GM18502 (cell line): ENCODE measurements at regions not wholly inside any gene's neighbourhood (a gene's known extent, or its start where the extent isn't known, plus 50 kb on each side); places are given as distances from the start of the nearest gene placed in this dataset.

Experiments used
- ATAC-seq: cut with Tn5 transposase; IDR thresholded peaks from one replicate; pipeline ENCODE4 v1.9.1; 2021; ENCODE audit warnings: mild to moderate bottlenecking; ENCODE audit not compliant: unreplicated experiment, poor library complexity

GRCh38 chr18:77439888-77440287, 190.2 kb downstream of the GALR1 start:
- no peak for ATAC-seq

- ATAC-seq, result no peak
These were observed 192.7 kb downstream of the GALR1 start for GRCh38 chr18:77442393-77442792.

- ATAC-seq, result no peak
These were observed 194.7 kb downstream of the GALR1 start for GRCh38 chr18:77444385-77444784.

GRCh38 chr18:77448046-77448445, 198.4 kb downstream of the GALR1 start:
- ATAC-seq, result no peak

- no peak for ATAC-seq
These were observed 205.4 kb downstream of the GALR1 start for GRCh38 chr18:77455004-77455403.

- no peak for ATAC-seq
These were observed 208.0 kb downstream of the GALR1 start for GRCh38 chr18:77457681-77458080.

- no peak for ATAC-seq
These were observed 211.5 kb downstream of the GALR1 start for GRCh38 chr18:77461062-77461688.

- no peak for ATAC-seq
These were observed 215.3 kb downstream of the GALR1 start for GRCh38 chr18:77464917-77465316.

- no peak for ATAC-seq
These were observed 217.2 kb downstream of the GALR1 start for GRCh38 chr18:77466890-77467289.

- ATAC-seq, result no peak
These were observed 219.5 kb downstream of the GALR1 start for GRCh38 chr18:77469131-77469530.

GRCh38 chr18:77470569-77471413, 221.1 kb downstream of the GALR1 start:
- ATAC-seq, result no peak

- ATAC-seq, result no peak
These were observed 222.9 kb downstream of the GALR1 start for GRCh38 chr18:77472509-77472908.

- no peak for ATAC-seq
These were observed 229.2 kb downstream of the GALR1 start for GRCh38 chr18:77478646-77479442.

GRCh38 chr18:77481541-77481940, 231.9 kb downstream of the GALR1 start:
- no peak for ATAC-seq

- ATAC-seq, result no peak
These were observed 232.8 kb downstream of the GALR1 start for GRCh38 chr18:77482190-77483085.

GRCh38 chr18:77486985-77487384, 237.3 kb downstream of the GALR1 start:
- no peak for ATAC-seq

GRCh38 chr18:77487951-77488740, 238.5 kb downstream of the GALR1 start:
- ATAC-seq, result peak; percentile 72

GRCh38 chr18:77495079-77495478, 245.4 kb downstream of the GALR1 start:
- ATAC-seq, result no peak

GRCh38 chr18:77495982-77496690, 246.5 kb downstream of the GALR1 start:
- peak; percentile 60 for ATAC-seq
